GM19238 (cell line): ENCODE measurements at regions not wholly inside any gene's neighbourhood (a gene's known extent, or its start where the extent isn't known, plus 50 kb on each side); places are given as distances from the start of the nearest gene placed in this dataset.
"Not testable (repeated sequence)": the region's sequence is repeated elsewhere in the genome, so short reads cannot be mapped to it uniquely, and the experiment has no call there.

Experiments used
- DNase-seq: peaks from one replicate; pipeline ENCODE4 v3.0.0; 2011; ENCODE audit warnings: low spot score; ENCODE audit not compliant: insufficient read length

- DNase-seq = no peak
Observed at GRCh38 chr2:186294248-186294888, 191.7 kb upstream of the ZC3H15 start.

- DNase-seq = no peak
Observed at GRCh38 chr2:186299610-186300009, 186.4 kb upstream of the ZC3H15 start.

- DNase-seq = no peak
Observed at GRCh38 chr2:186302263-186302662, 183.8 kb upstream of the ZC3H15 start.

GRCh38 chr2:186303091-186303490, 183.0 kb upstream of the ZC3H15 start:
- no peak for DNase-seq

- DNase-seq = no peak
Observed at GRCh38 chr2:186304064-186304463, 182.0 kb upstream of the ZC3H15 start.

- DNase-seq = no peak
Observed at GRCh38 chr2:186306754-186307153, 179.3 kb upstream of the ZC3H15 start.

- no peak for DNase-seq
Observed at GRCh38 chr2:186307871-186308270, 178.2 kb upstream of the ZC3H15 start.

GRCh38 chr2:186308347-186308746, 177.7 kb upstream of the ZC3H15 start:
- DNase-seq = no peak

- DNase-seq = no peak
Observed at GRCh38 chr2:186309901-186310300, 176.2 kb upstream of the ZC3H15 start.

- no peak for DNase-seq
Observed at GRCh38 chr2:186319105-186319504, 167.0 kb upstream of the ZC3H15 start.

GRCh38 chr2:186325827-186326535, 160.1 kb upstream of the ZC3H15 start:
- DNase-seq = no peak

- DNase-seq = no peak
Observed at GRCh38 chr2:186327251-186327868, 158.7 kb upstream of the ZC3H15 start.

GRCh38 chr2:186328838-186329237, 157.2 kb upstream of the ZC3H15 start:
- no peak for DNase-seq

- DNase-seq = no peak
Observed at GRCh38 chr2:186330050-186330449, 156.0 kb upstream of the ZC3H15 start.

GRCh38 chr2:186339716-186340115, 146.3 kb upstream of the ZC3H15 start:
- DNase-seq = no peak

GRCh38 chr2:186342029-186342428, 144.0 kb upstream of the ZC3H15 start:
- no peak for DNase-seq

- no peak for DNase-seq
Observed at GRCh38 chr2:186345745-186346144, 140.3 kb upstream of the ZC3H15 start.

- no peak for DNase-seq
Observed at GRCh38 chr2:186346216-186346615, 139.8 kb upstream of the ZC3H15 start.

GRCh38 chr2:186347472-186347871, 138.6 kb upstream of the ZC3H15 start:
- DNase-seq = no peak

GRCh38 chr2:186348200-186348599, 137.9 kb upstream of the ZC3H15 start:
- no peak for DNase-seq

- DNase-seq = no peak
Observed at GRCh38 chr2:186349508-186349907, 136.6 kb upstream of the ZC3H15 start.

- not testable (repeated sequence) for DNase-seq
Observed at GRCh38 chr2:186354160-186354559, 131.9 kb upstream of the ZC3H15 start.

- DNase-seq = no peak
Observed at GRCh38 chr2:186365406-186365805, 120.7 kb upstream of the ZC3H15 start.
